ENCODE measurements at regions not wholly inside any gene's neighbourhood (a gene's known extent, or its start where the extent isn't known, plus 50 kb on each side); places are given as distances from the start of the nearest gene placed in this dataset.
"Not testable (repeated sequence)": the region's sequence is repeated elsewhere in the genome, so short reads cannot be mapped to it uniquely, and the experiment has no call there.

- DNase-seq: no peak
Observed at GRCh38 chr6:20263059-20263458, 50.8 kb upstream of the MBOAT1 start.

GRCh38 chr6:20265842-20266241 is 53.6 kb upstream of the MBOAT1 start:
- DNase-seq: no peak

GRCh38 chr6:20266851-20267608 is 54.8 kb upstream of the MBOAT1 start:
- no peak for DNase-seq

GRCh38 chr6:20269181-20269580 is 56.9 kb upstream of the MBOAT1 start:
- DNase-seq: no peak

- DNase-seq: no peak
Observed at GRCh38 chr6:20271818-20272217, 59.5 kb upstream of the MBOAT1 start.

- no peak for DNase-seq
Observed at GRCh38 chr6:20274137-20274536, 61.9 kb upstream of the MBOAT1 start.

GRCh38 chr6:20275837-20276236 is 63.6 kb upstream of the MBOAT1 start:
- DNase-seq: not testable (repeated sequence)

- DNase-seq: not testable (repeated sequence)
Observed at GRCh38 chr6:20277724-20278123, 65.5 kb upstream of the MBOAT1 start.

GRCh38 chr6:20279051-20279450 is 66.8 kb upstream of the MBOAT1 start:
- DNase-seq: no peak

GRCh38 chr6:20279608-20280287 is 67.5 kb upstream of the MBOAT1 start:
- no peak for DNase-seq

GRCh38 chr6:20280288-20280621 is 68.0 kb upstream of the MBOAT1 start:
- DNase-seq: no peak

- no peak for DNase-seq
Observed at GRCh38 chr6:20284672-20285071, 72.4 kb upstream of the MBOAT1 start.

GRCh38 chr6:20286968-20287565 is 74.8 kb upstream of the MBOAT1 start:
- no peak for DNase-seq

GRCh38 chr6:20291764-20292580 is 79.7 kb upstream of the MBOAT1 start:
- peak; percentile 70 for DNase-seq

GRCh38 chr6:20292905-20293304 is 80.6 kb upstream of the MBOAT1 start:
- DNase-seq: no peak

- no peak for DNase-seq
Observed at GRCh38 chr6:20301256-20301655, 89.0 kb upstream of the MBOAT1 start.

- no peak for DNase-seq
Observed at GRCh38 chr6:20302168-20302567, 89.9 kb upstream of the MBOAT1 start.

GRCh38 chr6:20302702-20303251 is 90.5 kb upstream of the MBOAT1 start:
- no peak for DNase-seq

GRCh38 chr6:20306491-20306890 is 94.2 kb upstream of the MBOAT1 start:
- DNase-seq: no peak

GRCh38 chr6:20309186-20309585 is 92.5 kb upstream of the E2F3 start:
- no peak for DNase-seq

GRCh38 chr6:20310185-20310584 is 91.5 kb upstream of the E2F3 start:
- DNase-seq: no peak

- DNase-seq: no peak
Observed at GRCh38 chr6:20312606-20313005, 89.1 kb upstream of the E2F3 start.

- DNase-seq: no peak
Observed at GRCh38 chr6:20313051-20313450, 88.6 kb upstream of the E2F3 start.
